GM18502 (cell line): ENCODE measurements at regions not wholly inside any gene's neighbourhood (a gene's known extent, or its start where the extent isn't known, plus 50 kb on each side); places are given as distances from the start of the nearest gene placed in this dataset.

Source experiments
- ATAC-seq: cut with Tn5 transposase; IDR thresholded peaks from one replicate; pipeline ENCODE4 v1.9.1; 2021; ENCODE audit warnings: mild to moderate bottlenecking; ENCODE audit not compliant: unreplicated experiment, poor library complexity

DNA sequence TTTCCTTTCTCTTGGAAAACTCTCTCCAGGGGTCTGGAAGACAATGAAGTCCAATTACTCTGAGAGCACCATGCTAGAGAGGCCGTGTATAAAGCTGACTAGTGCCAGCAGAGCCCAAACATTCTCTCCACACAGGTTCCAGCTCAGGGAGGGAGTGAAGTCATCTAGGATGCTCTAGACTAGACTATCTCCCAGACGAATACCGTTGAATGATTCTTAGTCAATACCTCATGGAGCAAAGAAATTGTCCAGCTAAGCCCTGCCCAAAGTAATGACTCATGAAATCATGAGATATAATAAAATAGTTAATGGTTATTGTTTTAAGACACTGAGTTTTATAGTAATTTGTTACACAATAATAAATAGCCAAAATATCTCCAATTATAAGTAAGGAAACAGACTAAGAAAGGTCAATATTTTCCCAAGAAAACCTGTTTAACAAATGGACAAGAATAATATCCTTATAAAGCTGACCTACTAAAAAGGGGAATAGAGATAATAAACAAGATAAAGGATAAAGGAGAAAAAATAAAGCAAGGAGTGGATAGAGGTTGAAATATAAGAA lies 163.9 kb upstream of the LRRC7 start:
- no peak for ATAC-seq

DNA sequence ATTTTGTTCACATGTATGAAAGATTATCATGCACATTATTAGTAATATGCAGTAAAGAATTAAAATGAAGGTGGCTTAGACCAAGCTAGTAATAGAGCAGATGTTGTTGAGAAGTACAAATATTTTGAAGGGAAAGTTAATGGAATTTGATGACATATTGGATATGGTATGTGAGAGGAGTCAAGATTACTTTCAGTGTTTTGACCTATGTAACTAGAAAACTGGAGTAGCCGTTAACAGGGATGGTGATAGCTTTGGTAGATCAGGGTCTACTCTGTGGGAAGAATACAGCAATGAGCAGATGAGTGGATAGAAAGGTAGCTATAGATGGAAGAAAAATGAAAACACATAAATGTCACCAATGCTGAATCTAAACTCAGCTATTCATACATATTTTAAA lies 163.2 kb upstream of the LRRC7 start:
- no peak for ATAC-seq

DNA sequence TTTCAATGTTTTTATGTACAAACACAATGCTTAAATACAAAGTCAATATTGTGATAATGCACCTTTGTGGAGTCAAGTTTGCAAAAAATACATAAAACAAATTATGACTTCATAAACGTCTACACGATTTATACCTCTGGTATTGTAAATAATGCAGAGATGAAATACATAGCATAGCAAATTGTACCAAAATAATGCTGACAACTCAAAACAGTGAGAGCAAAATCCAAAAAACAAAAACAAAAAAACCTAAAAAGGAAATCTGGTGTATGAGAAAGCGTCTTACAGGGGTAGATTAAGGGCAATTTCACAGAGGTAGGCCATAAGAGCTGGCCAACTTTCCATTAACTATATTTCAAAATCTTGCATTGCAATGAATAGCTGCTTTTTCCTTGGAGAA lies 161.5 kb upstream of the LRRC7 start:
- ATAC-seq = no peak

DNA sequence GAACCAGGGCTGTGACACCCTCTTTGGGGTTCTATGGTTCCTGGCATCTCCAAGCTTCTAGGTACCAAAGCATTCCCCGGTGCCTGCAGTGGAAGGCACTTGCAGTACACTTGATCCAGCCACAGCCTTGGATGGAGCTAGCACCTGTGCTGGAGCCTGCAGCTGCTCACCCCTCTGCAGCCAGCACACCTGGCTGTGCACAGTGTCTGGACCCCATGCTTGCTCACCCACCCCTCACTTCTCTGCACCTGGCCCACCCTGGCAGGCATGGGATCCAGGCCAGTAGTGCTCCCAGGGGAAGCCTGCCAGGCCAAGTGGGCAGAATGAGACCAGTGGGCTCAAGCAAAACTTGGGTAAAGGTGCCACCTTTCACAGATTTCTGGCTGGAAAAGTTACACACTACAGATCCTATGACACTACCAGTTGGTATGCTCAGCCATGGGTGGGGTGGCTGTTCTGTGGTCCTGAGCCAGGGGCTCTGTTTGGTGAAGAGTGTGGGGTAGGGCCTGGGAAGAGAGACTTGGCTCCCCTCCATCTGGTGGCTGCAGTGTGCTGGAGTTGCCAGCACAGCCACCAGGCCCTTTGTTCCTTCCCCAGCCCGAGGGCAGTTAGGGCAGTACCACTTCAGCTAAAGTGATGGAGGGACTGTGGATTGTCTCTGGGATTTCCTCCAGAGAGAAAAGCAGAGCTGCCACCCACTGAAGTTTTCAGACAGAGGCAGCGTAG lies 157.8 kb upstream of the LRRC7 start:
- no peak for ATAC-seq

DNA sequence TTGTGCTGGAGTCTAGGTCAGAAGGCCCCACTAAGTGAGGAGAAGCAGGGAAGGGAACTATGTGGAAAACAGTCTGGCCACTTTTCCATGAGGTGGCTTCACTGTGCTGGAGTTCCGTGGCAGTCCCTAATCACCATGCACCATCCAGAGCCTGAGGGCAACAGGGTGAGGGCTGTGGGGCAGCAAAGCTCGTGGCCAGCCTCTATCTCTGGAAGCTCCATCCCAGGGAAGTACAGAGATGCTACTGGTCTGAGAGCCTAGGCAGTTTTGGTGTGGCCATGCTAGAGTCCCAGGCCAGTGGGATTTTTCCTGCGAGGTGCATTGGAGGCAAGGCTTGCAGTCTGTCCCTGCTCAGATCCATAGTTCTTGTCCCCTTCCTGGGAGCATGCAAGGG lies 157.3 kb upstream of the LRRC7 start:
- ATAC-seq = no peak

DNA sequence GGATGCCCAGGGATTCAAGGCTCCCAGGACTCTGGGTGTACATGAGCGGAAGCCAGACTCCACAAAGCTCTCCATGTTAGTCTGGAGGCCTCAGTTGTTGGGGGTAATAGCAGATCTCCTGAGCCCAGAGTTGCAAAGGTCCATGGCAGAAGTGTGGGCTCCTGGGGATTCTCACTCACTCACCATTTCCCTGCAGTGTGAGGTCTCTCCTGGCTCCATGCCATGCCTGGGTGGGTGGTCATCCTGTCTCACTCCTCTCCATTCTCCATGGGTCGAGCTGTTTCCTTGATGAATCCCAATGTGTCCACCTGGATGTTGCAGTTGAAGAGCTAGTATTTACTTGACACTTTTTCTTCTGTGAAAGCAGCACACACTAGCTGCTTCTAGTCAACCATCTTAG lies 156.8 kb upstream of the LRRC7 start:
- ATAC-seq = no peak

DNA sequence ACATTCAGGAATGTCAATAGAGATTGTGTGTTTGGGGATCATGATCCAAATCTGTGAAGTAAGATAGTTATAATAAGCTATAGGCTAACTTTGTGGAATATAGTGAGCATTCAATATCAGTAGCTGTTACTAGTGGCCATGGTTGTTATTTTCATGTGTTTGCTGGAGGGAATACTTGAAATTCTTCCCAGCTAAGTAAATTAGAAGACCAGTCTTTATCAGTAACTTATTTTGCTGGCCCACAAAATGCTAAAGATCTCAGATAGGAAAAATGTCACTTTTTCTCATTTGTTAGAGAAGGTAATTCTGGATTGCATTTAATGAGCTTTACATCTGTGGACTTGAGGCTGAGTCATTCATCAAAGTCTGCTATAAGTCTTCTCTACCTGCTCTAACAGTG lies 156.1 kb upstream of the LRRC7 start:
- no peak for ATAC-seq

DNA sequence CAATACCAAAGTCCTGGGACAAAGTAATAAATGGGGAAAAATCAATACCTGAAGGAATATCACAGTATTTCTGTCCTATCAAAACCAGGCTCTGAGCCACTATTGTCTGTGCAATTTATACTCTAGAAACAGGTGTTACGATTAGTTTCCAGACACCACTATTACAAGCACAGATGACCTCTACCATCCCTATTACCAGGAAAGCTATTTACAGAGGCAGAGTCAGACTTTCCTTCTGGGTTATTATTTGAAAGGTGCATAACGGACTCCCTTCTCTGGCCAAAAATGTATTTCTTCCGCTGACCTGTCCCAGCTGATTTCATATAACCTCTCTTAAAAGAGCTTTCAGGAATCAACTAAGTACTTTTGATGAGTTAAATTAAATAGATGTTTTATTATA lies 154.6 kb upstream of the LRRC7 start:
- no peak for ATAC-seq

DNA sequence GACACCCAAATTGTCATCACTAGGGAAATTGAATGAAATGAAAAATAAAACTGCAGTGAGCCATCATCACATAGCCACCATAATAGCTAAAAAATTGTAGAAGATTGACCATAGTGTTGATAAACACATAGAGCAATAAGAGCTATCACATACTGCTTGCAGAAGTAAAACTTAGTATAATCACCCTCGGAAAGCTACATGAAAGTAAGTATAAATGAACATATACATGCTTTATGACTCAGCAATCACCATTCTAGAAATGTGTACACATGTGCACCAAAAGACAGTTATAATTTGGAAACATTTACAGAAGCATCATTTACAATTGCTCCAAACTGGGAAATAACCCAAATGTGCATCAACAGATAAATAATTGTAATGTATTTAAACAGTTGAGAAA lies 153.1 kb upstream of the LRRC7 start:
- no peak for ATAC-seq

DNA sequence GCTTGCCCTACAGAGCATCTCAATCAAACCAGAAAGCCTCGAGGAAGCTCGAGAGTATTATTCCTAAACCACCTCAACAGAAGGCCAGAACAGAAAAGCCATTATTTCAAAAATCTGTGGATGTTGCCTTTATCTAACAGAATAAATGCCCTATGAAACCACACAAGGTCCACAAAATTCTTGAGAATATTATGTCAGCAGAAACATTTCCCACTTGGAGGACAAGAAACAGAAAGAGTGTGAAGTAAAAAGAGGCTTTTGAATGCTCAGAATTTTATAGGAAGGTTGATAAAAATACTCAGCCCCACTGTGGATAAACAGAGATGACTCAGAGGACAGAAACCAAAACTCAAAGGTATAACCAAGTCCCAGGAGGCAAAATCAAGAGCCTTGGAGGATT lies 146.4 kb upstream of the LRRC7 start:
- ATAC-seq = no peak

DNA sequence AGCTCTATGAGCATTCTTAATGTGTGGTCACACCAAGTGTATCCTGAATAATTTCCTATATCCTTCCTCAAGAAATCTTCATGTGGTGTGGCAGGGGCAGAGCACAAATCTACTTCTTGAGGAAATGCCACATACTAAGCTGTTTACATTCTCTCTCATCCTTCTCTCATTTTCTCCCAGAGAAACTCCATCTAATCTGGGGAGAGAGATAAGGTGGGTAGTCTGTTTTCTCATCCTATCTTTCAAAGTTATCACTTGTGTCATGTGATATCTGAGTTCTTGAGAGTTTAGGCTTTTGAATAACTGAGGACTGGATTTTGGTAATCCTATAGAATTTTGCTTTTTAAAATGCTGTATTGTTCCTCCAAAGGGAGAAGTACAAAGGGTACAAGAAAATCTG lies 141.9 kb upstream of the LRRC7 start:
- ATAC-seq = no peak

DNA sequence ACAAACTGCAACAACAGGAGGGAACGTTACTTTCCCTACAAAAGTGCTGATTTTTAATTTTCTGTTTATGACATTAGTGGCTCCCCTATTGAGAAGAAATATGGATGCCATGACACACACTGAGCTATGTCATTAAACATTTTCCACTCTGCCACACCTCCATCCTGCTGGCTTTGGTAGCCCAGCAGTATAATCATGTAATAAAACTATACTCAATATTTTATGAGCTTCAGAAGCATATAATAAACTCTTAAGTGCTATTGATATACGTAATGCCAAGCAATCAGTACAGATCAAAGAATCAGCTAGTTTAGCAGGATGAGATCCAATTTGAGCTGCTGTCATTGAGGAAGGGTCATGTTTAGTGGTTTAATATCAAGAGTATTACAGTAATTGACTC lies 141.3 kb upstream of the LRRC7 start:
- no peak for ATAC-seq

DNA sequence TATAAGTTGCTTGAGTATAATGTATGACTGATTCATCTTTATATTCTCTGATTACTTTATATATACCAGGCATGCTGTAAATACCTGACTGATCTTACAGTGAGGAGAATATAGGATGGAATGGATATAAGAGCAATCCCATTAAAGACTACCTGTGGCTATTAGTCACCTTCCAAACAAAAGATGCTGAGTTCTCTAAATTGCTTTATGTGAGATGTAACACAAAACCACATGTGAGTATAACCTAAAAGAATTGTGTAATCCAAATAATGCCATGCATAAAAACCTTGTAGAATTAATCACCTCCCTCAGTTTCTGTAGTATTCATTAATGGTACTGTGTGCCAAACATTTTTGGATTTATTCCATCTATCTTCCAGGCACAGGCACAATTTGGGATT lies 134.6 kb upstream of the LRRC7 start:
- ATAC-seq = no peak

DNA sequence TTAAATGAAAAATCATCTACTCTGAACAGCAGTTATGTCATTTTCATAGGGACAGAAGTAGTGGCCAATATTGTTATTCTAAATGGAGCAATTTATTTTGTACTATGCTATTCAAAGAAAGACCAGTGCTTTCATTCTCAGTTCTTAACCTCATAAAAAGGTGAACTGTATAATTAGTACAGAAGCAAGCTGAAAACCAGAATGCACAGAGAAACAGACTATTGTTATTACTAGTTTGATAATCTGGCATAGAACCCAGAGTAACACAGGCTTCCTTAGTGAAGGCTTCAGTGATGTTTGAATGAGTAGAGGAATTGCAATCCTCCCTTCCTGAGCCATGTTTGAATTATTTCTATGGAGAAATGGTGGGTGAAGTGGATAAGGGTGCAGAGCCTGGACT lies 131.6 kb upstream of the LRRC7 start:
- no peak for ATAC-seq

DNA sequence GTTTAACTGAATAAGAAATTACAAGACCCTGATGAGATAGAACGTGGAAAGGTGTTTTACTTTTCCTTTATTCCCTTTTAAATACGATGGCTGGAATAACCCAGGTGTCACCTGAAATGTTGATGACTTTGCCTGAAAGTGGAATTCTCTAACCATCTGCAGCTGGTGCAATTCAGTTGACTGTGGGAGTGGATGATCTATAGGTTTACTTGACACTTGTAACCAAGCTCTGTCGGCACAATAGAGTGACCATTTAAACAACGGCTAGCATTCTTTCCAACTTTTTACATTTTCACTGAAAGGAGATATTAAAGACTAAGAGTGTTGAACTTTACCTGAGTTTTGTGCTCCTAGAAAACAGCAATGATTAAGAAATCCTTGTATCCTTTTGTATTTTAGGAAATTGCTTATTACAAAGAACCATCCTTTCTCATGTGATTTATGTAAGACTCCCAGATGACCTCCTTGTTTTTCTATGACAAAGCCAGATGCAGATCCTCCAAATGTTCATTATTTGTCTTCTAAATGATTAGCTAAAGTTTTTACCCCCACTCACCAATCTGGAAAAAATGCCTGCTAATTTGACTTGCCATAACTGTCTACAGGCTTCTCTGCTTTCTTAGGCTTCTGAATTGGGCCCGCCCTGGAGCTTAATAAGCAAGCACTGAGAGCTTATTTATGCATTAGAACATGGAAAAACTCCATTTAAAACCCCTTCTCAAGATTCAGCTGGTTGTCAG lies 129.5 kb upstream of the LRRC7 start:
- no peak for ATAC-seq

DNA sequence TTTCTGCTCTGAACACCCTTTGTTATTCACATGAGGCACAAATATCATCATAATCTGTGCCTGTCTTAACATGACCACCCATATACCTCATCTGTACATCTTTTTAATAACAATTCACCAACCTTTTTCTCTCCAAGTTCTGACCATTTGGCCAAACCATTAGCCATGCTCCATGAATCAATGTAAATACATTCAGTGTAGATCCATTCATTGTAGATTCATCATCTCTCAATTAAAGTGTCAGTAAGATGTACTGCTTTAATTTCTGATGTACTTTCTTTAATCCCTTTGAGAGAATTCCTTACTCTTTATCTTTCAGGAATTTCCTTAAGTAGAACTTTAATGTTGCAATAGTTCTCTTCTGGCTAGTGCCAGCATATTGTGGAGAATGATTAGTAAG lies 126.2 kb upstream of the LRRC7 start:
- ATAC-seq = no peak

DNA sequence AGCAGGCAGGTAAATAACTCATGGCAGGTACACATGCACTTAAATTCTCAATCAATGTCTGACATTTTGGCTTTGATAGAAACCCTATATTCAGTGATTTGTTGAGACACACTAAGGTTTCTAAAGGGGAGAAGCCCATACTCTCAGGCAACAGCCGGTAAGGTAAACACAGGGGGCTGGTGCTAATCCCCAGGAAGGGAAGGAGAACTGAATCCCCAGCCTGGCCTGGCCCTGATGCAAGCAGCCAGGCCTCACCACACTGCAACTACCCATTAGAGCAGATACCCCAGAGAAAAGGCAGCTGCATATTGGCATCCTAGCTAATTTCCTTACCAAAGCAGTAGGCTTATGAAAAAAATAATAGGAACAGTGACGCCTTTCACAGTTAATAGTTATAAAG lies 116.5 kb upstream of the LRRC7 start:
- ATAC-seq = no peak

DNA sequence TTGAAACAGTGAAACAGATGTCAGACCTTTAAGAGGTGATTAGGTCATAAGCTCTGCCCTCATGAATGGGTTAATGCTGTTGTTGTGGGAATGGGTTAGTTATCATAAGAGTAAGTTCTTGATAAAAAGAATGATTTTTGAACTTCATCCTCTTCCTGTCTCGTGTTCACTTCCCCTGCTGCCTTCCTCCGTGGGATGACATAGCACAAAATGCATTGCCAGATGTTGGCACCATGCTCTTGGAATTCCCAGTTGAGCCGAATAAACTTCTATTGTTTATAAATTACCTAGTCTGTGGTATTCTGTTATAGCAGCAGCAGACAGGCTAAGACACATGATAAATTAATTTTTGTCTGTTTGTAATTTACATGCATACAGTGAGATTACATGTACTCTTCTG lies 112.0 kb upstream of the LRRC7 start:
- ATAC-seq = no peak

DNA sequence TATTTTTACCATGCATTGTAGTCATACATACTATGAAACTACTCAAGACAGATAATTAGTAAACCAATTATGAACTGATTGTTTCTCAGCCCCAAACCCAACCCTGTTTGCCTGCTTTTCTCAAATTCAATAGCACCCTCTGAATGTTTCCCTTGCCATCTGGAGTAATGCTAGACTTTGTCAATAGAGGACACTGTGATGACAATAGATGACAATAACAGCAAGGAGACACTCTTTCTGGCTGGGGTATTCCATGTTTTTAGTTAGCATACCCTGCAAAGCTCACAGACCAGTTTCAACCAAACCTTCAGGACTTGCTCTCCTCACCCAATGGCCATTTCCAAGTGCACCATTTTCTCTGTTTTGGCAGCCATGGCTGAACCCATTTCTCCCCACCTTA lies 108.5 kb upstream of the LRRC7 start:
- ATAC-seq = no peak

DNA sequence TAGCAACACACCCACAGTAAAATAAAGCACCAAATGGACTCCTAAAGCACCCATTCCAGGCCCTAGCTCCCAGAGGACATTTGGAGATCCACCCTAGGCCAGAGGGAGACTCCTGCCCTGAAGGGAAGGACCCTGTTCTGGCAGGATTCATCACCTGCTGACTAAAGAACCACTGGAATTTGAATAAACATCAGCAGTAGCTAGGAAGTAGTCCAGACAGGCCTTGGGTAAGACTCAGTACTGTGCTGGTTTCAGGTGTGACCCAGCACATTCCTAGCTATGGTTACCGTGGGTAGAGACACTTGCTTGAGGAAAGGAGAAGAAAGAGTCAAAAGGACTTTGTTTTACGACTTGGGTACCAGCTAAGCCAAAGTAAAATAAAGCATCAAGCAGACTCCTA lies 92.7 kb upstream of the LRRC7 start:
- no peak for ATAC-seq

DNA sequence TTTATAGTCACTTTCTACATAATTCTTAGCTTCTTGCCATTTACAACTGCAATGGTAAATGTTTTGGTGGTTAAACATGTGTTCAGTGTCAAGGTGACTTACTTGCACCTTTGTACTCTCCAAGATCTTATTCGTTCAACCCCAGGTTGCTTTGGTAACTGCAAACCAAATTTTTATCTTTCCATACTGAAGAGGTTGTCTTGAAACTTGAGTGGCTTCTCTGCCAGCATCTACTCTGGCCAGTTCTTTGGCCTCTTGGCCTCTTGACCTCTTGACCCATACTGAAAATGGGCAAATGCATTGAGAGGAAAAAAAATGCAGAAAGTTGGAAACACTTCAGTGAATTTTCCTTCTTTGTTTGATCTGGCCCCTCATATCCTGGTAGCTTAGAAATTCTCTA lies 88.0 kb upstream of the LRRC7 start:
- no peak for ATAC-seq

DNA sequence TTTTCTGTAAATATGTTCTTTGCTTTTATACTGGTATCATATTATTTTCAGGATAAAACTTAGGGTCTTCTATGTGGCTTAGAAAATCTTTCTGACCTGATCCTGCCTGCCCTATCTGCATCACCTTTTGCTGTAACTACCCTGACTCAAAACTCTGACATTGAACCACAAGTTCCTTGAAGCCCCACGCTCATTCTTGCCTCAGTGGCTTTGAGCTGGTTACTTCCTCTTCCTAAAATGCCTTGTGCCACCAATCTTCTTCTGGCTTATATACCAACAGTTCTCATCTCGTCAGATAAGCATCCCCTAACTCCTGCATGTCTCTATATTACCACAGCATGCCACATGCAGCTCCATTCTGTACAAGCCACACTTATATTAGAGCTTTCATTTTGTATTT lies 84.5 kb upstream of the LRRC7 start:
- no peak for ATAC-seq
